HG03575 (cell line): ENCODE measurements at regions not wholly inside any gene's neighbourhood (a gene's known extent, or its start where the extent isn't known, plus 50 kb on each side); places are given as distances from the start of the nearest gene placed in this dataset.
"Not testable (repeated sequence)": the region's sequence is repeated elsewhere in the genome, so short reads cannot be mapped to it uniquely, and the experiment has no call there.

ENCODE experiments used
- ATAC-seq: cut with Tn5 transposase; IDR thresholded peaks from one replicate; pipeline ENCODE4 v1.9.1; 2021; ENCODE audit not compliant: unreplicated experiment, insufficient number of reproducible peaks, low FRiP score; ENCODE audit errors: extremely low read depth

DNA sequence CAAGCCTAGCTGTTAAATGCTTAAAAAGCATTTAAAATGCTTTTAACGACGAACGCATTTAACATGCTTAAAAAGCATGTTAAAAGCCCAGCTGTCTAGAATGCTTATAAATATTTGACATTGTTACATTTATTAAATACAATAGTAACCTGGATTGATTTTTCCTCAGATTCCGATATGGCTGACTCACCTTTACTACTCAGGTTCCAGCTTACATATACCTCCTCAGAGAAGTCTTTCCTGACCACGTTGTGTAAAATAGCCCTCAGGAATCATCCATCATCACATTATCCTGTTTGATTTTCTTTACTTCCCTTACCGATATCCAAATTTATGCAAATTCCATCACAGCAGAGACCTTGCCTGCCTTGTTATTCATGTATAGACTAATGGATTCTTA is 51.4 kb downstream of the SLC41A2 start:
- no peak for ATAC-seq

DNA sequence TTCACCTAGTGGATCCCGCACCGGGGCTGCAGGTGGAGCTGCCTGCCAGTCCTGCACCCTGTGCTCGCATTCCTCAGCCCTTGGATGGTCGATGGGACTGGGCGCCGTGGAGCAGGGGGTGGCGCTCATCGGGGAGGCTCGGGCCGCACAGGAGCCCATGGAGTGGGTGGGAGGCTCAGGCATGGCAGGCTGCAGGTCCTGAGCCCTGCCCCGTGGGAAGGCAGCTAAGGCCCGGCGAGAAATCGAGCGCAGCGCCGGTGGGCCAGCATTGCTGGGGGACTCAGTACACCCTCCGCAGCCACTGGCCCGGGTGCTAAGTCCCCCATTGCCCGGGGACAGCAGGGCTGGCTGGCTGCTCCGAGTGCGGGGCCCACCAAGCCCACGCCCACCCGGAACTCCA is 52.6 kb downstream of the SLC41A2 start:
- ATAC-seq: not testable (repeated sequence)

DNA sequence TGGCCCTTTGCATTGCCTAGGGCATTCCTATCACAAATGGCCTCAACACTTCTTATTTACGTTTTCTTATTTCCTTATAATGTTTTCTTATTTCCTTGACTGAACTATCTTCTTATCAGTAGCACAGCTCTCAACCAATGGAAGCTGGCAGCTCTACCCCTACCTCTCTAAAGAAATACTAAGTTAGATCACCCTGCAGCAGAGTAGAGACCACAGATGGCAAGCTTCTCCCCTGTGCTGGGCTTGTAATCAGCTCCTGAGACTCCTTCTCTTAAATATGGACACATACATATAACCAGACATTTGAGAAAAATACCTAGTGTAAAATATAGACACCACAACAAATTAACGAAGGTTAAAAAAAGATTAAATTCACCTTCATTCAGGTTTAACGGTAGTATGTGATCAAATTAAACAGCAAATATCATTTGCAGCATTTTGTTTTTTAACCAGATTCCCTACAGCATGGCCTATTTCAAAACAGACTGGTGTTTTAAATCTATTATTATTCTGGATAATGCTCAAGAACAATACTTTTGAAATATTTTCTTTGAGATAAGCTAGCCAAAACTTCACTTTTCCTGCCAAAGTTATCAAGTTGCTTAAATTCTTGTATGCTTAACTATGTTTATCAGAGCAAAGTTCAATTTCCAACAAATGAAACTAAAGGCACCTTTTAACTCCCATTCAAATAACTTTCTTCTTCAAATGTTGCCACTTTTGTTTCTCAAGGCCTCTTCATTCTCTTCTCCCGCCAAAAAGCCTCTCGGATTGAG is 54.3 kb downstream of the SLC41A2 start:
- ATAC-seq: no peak

DNA sequence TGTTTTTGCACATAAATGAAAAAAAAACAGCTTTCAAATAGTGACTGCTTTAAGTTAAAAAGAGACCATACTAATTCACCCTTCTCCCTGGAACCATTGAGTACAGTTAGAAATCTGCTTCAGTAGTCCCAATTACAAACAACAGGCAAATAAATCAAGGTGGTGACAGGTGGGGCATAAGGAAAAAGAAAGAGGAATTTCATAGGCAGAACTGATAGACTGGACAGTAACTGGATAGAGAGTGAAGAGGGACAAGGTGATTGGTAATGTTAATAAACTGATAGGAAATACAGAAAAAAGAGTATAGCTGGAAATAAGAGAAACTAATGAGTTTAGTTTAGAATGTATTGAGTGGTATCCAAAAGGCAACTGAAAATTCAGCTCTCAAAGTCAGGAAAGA is 56.0 kb downstream of the SLC41A2 start:
- ATAC-seq: no peak

DNA sequence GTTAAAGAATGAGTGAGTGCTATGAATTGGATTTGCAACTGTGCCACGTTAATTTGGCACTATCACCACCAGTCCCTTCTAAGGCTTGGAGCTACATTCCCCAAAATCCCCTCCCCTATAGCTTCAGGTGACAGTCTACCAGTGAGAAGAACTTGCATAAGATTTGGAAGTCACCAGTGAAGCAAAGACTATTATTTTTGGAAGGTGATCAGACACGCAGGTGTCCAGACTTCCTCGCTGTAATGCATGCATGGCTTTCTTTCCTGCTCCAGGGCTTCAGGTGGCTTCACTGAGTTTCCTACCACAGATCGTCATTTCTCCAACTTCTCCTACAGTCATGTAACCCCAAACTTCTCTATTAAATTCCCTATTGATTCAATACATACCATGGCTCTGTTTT is 61.4 kb downstream of the SLC41A2 start:
- no peak for ATAC-seq

DNA sequence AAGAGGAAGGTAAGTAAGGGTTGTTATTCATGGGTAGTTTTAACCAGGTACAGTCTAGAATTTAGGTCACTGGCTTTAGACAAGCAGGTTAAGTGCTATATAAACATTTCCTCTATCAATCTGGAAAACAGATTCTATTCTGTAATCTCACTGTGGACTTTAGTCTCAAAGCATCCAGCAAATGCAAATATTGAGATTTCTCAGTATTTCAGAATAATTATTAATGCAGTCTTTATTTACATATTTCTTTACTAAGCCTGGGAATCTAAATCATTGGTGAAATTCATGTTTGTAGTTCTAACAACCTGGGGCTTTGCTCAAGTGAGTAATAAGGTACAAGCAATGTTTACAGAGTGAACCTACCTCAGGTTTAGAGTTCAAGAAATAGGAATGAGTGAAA is 61.9 kb downstream of the SLC41A2 start:
- no peak for ATAC-seq

DNA sequence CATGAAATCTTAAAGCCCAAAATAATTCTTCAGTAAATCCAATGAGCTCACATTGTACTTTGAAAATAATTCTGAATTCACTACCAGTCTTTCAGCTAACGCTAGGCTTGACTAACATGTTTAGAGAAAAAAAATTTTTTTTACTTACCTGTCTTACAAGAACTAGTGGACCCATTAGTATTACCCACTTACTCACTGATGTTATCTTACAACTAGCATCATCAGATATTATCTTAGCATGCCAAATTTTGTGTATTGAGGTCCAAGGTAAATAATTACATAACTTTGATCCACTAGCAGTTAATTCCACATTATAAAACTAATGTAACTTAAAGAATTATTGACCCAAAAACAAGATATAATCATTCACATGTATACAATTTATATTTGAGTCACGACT is 62.7 kb downstream of the SLC41A2 start:
- no peak for ATAC-seq

DNA sequence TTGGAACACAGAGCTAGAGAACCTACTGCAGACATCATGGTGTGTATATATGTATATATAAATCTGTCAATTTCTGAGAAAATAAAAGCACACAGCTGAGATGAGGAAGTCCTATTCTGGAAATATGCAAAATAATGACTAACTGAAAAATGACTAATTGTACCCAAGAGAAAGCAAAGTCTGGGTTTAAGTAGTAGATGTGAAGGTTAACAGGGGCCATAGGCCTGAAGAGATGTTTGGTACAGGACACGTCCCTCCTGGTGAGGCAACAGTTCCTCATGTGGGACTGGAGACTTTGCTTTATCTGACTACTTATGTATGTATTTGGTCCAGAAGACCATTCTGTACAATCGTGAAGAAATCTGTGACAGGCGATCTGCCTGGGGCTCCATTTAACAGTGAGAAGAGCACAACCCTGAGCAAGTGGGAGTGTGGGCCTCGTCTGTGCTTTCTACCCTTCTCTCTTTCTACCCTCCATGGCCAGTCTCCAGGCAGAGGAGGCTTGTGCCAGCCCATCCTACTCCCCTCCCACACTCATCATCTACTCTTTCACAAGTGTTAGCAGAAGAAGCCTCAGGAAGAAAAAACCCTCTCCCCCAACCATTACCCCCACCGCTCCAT is 67.5 kb downstream of the SLC41A2 start:
- ATAC-seq: no peak

DNA sequence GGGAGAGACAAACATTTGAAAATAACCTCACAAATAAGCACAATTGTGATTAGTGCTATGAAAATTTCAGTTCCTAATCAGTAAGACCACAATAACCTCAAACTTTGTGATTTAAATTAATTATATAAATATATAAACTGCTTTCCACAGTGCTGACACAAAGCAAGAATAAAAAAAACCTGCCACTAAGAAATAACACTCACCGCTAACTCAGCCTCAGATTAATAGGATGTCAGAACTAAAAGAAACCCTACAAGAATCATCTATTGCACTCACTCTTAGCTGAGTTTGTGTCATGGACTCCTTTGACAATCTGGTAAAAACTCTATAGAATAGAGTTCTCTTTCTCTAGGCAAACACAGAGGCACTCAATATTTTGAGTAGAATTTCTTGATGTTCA is 68.4 kb downstream of the SLC41A2 start:
- ATAC-seq: no peak

DNA sequence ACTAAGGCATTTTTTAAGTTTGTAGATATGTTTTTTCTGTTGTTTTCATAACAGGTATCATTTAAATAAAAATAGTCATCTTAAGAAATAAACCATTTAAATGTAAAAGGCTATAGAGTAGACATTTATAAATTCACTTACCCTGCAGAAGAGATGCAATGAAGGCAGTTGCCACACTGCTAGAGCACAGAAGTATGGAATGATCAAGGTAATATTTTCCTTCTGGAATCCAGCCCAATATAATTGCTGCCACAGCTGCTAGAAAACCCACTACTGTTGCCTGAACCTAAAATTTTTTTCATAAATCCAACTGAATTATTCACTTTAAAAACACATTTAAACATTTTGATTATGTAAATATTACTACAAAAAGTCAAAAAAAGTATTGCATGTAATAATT is 69.2 kb downstream of the SLC41A2 start:
- ATAC-seq: no peak

DNA sequence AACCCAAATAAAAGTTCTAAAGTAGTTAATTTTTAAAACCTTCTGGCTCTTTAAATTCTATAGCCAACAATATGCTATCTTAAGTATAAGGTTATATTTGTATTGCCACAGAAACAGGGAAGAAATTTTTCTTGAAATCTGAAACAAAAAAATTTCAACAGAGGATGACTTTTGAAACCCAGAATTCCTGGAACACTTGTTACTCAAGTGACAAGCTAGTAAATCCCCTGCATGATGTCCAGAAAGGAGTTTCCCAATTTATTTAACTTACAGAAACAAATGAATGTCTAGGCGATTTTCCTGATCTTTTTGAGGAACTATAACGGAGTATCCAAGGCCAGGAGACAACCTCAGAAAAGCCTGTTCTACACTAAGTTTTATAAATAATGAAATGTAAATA is 69.6 kb downstream of the SLC41A2 start:
- ATAC-seq: no peak

DNA sequence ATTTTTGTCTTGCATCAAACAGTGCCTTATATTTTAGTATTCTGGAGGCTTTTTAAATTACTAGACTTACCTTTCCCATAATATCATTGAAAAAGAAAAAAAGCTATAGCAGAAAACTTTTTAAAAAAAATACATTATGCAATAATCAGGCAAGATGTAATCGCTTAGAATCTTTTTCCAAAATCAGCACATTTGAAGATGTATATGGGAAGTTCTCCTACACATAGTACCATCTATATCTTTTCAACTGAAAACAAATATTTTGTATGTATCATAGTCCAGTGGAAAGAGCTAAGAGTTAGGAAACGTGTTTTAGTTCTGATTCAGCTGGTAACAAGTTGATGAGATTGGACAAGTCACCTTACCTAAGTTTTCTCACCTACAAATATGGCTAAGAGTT is 70.6 kb downstream of the SLC41A2 start:
- ATAC-seq: no peak

DNA sequence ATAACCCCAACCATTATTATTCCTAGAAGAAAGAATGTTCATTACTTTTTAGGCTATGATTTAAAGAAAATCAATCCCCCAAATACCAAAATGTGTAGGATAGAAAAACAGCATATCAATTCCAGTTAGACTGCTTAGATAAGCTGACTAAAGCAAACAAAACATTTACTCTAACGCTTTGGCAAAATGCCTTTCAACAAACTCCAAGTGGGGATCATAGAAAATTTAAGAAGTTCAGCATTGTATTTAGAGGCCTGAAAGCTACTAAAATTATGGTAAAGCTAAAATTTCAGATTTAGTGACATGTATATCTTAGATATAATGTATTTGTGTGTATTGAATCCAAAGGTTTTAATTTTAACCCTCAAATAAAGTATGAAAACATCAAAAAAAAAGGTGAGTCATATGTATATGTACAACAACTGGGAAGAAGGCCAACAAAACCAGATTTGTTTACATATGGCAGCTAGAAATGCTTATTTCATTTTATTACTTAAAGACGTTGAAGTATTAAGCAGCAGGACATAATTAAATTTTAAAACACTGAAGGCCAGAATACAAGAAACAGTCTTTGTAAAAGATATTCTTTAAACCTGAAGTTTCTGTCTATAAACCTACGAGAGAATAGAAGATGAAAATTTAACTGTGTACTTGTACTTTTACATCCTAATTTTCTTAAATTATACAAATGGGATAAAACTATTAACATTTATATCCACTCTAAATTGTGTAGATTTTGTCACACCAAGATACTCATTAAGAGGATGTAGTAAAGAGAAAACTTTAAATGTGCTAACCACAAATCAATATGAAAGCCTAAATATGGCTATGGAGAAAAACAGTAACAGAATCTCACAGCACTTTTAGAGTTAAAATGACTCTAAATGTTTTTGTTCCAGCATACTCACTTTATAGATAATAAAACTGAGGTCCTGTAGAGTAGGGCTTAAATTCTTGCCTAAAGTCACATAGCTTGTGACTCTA is 71.4 kb downstream of the SLC41A2 start:
- ATAC-seq: no peak

DNA sequence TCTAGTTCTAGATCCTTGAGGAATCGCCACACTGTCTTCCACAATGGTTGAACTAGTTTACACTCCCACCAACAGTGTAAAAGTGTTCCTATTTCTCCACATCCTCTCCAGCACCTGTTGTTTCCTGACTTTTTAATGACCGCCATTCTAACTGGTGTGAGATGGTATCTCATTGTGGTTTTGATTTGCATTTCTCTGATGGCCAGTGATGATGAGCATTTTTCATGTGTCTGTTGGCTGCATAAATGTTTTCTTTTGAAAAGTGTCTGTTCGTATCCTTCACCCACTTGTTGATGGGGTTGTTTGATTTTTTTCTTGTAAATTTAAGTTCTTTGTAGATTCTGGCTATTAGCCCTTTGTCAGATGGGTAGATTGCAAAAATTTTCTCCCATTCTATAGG is 79.2 kb downstream of the SLC41A2 start:
- ATAC-seq: not testable (repeated sequence)

DNA sequence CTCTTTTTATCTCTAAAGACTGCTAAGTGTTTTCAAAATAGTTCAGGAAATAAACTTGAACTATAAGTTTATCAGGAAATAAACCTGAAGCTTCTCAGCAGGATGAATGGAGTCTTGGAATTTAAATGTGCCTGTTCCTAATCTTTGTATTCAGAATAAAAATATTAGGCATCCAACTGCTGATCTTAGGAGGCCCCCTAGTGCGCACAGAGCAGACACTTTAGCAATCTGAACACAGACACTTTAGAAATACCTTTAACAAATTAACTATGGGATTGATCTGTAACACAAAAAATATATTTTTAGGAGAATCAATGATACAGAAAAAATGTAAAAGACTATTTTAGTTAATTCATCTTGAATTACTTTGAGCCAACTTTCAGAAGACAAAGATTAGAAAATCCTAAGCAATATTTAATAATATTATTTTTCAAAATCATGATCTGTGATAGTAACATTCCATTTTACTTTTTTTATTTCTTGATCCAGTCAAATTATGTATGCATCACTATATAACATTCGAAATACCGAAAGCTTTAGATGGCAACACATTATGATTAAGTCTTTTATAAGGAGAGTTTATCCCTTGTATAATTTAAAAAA is 80.9 kb downstream of the SLC41A2 start:
- no peak for ATAC-seq

DNA sequence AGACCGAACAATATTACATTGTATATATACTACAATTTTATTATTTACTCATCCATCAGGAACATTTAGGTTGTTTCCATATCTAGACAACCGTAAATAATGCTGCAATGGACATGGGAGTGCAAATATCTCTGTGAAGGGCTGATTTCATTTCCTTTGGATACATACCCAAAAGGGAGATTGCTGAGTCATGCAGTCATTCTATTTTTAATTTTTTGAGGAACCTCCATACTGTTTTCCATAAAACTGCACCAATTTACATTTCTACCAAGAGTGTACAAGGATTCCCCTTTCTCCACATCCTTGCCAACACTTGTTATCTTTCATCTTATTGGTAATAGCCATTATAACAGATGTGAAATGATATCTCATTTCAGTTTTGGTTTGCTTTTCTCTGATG is 84.7 kb downstream of the SLC41A2 start:
- ATAC-seq: no peak

DNA sequence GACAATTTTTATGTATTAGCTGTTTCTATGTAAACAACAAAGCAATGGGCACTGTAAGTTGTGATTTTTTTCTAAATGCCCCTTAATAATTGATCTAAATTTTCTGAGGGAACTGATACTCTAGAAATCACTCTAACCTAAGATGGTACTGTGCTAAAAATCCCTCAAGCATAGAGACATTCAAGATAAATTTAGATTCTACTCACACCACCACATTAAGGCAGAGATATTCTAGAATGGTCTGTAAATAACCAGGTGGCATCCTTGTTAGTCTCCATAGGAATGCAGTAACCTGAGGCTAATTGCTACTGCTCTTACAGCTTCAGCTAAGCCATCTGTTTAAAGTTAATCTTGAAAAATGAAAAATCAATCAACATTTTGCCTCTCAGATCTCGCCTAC is 87.3 kb downstream of the SLC41A2 start:
- ATAC-seq: peak; percentile 68

DNA sequence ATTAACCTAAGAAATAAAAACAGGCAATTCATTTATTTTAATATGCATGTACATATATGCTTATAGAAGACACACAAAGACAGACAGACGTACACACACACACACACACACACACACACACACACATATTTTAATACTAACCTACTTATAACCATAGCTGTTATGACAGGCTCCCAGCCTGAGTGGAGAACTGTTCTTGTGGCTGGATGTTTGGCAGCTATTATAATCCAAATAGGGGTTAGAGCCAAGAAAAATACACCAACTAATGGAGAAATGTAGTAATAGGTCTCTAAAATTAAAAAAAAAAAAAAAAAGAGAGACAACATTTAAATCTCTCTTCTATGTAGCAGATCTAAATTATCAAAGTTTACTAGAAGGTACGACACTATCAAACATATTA is 91.8 kb downstream of the SLC41A2 start:
- ATAC-seq: no peak

DNA sequence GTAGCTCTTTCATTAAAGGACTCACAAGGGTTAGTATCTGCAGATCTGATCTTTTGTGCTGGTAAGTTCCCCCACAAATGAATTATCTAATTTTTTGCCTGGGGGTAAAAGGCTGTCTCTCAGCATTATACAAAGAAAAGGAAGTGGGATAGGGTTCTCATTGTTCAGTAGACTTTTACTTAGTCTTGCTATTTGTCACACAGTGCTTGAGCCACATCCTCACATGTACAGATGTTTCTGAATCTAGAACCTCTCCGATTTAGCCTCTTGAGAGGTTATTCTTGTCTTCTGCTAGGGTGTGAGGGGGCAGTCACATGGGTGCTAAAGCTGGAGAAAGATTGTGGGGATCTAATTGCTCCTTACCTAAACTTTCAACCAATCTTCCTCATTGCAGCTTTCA is 93.0 kb downstream of the SLC41A2 start:
- no peak for ATAC-seq
